ENCODE measurements at regions not wholly inside any gene's neighbourhood (a gene's known extent, or its start where the extent isn't known, plus 50 kb on each side); places are given as distances from the start of the nearest gene placed in this dataset.

DNA sequence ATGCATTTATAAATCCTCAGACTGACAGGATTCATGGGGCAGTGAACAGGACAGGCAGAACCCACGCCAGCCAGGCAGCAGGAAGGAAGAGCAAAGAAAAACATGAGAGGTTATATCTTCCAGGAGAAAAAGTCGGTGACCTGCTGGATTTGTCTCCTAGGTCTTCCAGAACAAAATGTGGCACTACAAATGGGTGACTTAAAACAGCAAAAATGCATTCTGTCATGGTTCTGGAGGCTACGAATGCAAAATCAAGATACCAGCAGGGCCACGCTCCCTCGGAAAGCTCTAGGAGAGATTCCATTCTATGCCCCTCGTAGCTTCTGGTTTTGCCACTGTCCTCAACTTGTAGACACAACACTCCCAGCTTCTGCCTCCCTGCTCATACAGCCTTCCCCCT is 63.4 kb downstream of the PSMG1 start:
- no peak for TF ChIP-seq EZH2 (IDR thresholded peaks at IDR 0.05)
- no peak for TF ChIP-seq POLR2AphosphoS5 (IDR thresholded peaks at IDR 0.05; ENCODE audit: borderline replicate concordance, low read depth, low read length)
- TF ChIP-seq FOXP2 (optimal IDR thresholded peaks at IDR 0.05; ENCODE audit: control extremely low read depth, extremely low read length, insufficient read depth) = no peak
